Right ventricle myocardium inferior (tissue), 1 donor: ENCODE measurements at regions not wholly inside any gene's neighbourhood (a gene's known extent, or its start where the extent isn't known, plus 50 kb on each side); places are given as distances from the start of the nearest gene placed in this dataset.
"Not testable (repeated sequence)": the region's sequence is repeated elsewhere in the genome, so short reads cannot be mapped to it uniquely, and the experiment has no call there.

ENCODE experiments used
- ATAC-seq: fragments of 200-7000 bp; cut with Tn5 transposase; one replicate; pipeline ENCODE4 v1.9.1; 2020; ENCODE audit warnings: mild to moderate bottlenecking, moderate library complexity
- DNase-seq: peaks from one replicate; pipeline ENCODE4 v3.0.0; 2021; ENCODE audit errors: missing footprints
- intact Hi-C: fragments of 100-400 bp; cut with DNase I; formaldehyde crosslinking; loops from one replicate; pipeline ENCODE4 v1.11.0; 2022
- donor health status: DM: no; HTN: yes; CAD: no; lungs with severe emphysema.

DNA sequence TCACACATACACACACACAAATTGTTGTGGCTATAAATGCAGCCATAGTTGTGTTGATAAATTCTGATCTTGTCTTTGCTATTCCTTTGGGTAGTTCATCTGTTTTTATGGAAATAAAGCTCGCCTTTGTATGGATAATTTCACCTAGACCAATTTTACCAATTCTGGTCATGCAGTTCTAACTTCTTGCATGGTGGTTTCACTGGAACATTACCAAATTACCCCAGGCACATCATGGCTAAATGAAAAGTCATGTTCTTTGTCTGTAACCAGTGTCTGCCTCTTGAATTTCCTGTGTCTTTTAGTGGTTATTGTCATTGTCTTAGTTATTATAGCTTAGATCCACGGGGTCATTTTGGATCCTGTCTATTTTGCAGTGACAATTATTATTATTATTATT, 50.3 kb upstream of the TMC1 start:
- DNase-seq (no peak), ATAC-seq (no peak)
- intact Hi-C loops = no loop called here

DNA sequence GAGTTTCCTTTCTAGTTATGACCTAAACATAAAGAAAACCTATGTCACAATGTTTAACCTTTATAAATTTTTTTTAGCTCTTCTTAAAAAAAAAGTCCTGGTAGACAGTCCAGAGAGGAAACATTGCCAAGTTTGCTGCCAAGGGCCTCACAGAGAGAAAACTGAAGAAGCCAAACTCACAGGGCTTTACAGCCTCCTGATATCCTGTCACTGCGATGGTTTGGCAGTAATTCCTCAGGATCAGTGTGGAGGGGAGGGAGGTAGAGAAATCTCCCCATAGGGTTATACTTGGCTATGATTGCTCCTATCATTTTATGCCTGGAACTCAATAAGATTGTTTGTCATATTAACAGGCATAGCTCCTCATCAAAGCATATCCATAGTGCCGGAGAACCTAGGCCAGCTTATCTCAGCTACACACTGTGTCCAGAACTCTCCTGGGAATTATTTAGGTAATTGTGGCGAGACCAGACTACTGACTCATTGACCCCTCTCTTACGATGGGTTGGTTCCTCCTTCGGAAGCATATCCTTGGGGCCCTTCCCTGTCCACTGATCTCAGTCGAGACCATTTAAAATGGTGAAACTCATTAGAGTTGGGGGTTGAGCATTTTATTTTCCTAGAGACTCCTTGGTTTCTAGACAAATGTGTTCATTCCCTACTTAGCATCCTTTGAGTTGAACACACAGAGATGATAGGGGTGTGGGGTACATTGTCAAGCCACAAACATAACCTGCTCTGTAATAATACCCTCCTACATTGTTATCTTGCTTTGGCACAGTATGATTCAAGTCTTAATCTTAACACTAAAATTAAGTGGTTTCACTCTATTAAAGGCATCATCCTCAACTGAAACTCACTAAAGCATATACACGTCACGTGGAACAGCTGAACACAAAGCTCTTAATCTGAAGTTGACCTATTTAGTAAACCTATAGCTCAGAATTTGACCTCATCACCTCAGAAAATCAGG, 53.4 kb upstream of the TMC1 start:
- intact Hi-C loops = loop anchor here (10.0 kb wide), 1 partner anchor 127 kb away; no protein-coding TSS in a partner anchor
- DNase-seq = no peak
- ATAC-seq = no peak

DNA sequence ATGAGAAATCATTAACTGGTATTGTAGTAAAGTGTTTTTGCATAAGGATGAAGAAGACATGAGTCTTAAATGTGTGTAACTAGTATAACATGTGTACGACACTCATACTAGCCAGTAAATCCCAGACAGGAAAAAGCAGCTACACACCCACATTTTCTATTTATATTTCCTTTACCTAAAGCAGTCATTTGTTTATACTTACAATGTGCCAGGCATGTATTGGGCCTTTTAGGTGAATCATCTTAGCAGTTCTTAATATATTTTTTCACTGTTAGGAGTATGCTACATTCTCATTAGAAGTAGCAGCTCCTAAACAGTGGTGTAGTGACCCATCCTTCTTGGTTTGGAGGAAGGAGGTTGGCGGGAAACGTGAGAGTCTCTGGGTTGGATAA, 55.8 kb upstream of the TMC1 start:
- DNase-seq (no peak), ATAC-seq (no peak)
- intact Hi-C loops = loop anchor here (10.0 kb wide), 1 partner anchor 129 kb away; no protein-coding TSS in a partner anchor

DNA sequence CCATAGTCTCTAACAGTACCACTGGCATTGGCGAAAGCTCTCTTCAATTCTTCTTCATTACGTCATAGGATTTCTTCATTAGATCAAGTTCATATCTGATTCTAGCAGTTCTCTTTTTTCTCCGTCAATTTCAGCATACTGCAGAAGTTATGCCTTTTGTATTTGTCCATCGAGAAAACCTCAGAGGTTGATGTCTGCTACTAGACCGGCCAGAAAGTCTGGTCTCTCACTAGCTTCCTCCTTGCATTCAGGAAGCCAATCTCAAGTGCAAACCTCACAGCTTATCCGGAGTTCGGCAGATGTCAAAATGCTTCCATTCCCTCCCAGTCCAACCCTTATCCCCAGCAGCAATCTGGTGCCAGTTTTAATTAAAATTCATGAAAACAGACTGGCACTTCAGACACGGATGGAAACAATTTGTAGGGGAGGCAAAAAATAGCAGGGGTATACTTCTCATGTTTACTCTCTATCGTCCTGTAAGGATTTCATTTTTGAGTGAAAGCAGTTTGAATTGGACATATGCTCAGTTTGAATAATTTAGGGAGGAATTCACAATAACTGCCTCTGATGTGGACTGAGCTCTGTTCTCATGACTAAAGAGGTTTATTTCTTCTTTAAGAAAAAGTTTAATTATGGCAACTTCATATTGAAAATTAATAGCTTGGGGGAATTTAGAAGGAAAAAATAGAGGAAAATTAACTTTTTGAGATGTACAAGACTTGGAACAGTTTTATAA, 56.4 kb upstream of the TMC1 start:
- ATAC-seq (peak; percentile 46), DNase-seq (no peak)
- intact Hi-C loops = loop anchor here (10.0 kb wide), 1 partner anchor 130 kb away; no protein-coding TSS in a partner anchor

DNA sequence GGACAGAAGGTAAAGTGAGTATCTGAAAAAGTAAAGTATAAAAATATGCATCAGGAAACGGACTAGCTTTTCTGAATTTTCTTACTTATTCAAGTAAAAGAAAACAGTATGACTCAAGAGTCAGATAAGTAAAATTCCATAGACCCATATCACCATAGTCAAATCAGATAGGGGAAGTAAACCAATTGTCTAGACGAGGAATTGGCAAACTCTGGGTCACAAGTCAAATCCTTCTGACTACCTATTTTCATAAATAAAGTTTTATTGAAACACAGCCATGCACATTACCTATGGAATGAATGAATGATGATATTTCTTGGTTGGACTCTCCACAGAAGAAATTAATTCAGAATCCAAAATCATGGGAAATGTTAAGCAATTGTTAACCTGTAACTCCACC, 59.1 kb upstream of the TMC1 start:
- intact Hi-C loops = loop anchor here (10.0 kb wide), 1 partner anchor 132 kb away; no protein-coding TSS in a partner anchor
- DNase-seq (no peak), ATAC-seq (no peak)

DNA sequence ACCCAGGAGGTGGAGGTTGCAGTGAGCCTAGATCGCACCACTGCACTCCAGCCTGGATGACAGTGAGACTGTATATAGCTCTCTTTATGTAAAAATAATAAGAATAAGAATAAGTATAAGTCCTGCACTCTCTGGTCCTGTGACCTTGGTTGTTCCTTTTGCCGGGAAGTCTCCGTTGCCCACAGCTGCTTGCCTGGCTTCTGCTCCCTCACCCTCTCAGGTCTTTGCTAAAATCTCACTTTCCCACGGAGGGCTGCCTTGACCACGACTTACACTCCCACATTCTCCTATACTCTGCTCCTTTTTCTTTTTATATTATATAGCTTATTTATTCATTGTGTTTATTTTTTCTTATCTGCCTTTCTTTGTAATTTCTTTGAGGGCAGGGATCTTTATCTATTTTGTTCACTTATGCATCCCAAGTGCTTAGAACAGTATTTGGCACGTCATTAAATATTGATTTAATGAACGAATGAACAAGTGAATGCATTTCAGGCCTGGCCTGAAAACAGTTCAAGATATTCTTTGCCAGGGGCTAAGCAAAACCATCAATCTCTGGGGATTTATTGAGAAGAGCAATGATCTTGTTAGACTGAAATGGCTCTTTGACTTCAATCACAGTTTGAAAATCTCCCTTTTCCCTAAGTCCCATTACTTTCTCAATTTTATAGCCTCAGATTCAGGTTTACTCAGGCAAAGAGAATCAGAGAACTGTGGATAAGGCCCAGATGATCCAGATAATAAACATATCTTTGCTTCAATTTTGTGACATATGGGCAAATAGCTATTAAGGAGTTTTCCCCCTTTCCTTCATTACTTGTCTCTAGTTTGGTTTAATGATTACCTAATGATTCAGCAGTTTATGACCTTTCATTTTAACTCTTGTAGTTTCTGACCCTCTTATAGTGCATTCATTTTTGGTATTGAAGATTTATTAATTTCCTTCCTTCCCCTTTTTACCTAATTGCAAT, 60.8 kb upstream of the TMC1 start:
- intact Hi-C loops = loop anchor here (10.0 kb wide), 1 partner anchor 134 kb away; no protein-coding TSS in a partner anchor
- DNase-seq (no peak), ATAC-seq (no peak)

DNA sequence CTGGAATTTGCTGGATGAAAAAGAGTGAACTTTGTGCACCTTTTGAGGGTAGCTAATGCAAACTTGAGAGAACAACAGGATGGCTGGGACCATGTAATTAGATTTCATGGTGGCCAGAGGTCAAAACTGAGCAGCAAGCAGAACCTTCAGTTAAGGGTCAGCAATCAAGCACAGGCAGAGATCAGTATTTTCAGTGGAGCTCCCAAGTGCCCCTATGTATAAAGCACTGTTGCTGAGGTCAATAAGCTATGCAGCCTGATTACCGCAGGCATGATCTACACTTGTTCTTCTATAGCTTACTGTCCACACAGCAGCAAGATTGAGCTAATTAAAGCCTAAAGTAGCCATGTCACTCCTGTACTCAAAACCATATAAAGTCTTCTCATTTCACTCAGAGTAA, 62.1 kb upstream of the TMC1 start:
- intact Hi-C loops = no loop called here
- no peak for DNase-seq

DNA sequence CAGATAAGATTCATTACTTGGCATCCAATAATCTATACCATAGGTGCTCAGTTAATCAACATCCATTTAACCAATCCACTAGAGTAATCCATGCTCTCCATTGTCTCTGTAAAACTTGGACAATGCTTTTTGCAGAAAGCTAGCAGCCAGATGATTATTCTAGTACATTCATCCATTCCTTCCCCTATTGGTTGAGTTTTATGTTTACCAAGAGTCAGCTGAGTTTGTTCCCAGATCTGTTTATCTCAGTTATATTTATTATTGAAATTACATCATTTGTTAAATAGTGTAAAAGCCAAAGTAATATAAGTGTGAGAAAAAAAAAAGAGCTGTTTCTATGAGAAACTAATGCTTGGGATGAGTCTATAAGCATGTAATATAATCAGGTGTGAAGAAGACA, 63.3 kb upstream of the TMC1 start:
- intact Hi-C loops = no loop called here
- DNase-seq (no peak), ATAC-seq (no peak)

More for the DNA sequence above, 62.1 kb upstream of the TMC1 start:
- no peak for ATAC-seq

DNA sequence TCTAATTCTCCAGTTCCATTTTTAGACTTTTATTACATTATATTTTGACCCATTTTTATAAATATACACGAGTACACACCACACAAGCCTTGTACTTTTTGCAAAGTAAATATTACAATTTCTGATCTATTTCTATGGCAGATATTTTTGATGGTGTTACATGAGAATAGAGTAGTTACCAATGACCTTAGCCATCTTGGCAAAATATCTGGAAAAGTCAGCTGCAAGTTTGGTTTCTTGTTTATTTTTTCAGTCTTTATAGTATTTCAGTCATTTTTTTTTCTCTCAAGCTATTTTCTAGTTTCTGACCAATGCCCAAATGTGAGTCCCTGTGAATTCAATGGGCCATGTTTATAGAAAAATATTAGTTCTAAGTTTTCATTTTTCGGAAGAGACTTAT, 64.0 kb upstream of the TMC1 start:
- DNase-seq (no peak), ATAC-seq (no peak)
- intact Hi-C loops = no loop called here

DNA sequence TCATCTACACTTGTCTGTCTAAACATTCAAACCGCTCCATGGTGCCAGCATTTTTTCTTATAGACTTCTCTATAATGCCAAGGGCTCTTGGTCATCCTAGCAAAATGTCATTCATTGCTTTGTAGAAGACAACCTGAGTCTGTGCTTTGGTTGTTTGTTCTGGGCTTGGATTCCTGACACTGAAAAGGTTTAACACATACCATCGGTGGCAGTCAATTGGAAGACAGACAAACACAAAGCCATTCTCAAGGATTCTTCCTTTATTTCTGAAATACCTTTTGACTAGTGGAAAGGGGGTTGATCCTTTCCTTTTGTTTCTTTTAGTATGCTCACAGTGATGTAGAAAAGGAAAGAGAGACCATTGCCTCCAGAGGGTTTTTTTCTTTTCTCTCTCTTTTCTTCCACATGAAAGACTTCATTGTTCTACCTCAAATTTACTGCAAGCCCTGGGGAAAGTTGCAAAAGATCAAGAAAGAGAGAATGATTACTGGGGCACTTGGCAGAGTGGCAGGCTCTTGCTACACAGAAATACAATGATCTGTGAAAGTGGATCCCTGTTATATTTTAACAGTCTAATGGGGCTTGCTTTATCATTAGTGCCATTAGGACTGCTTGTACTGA, 66.4 kb upstream of the TMC1 start:
- ATAC-seq = no peak
- intact Hi-C loops = no loop called here
- no peak for DNase-seq

DNA sequence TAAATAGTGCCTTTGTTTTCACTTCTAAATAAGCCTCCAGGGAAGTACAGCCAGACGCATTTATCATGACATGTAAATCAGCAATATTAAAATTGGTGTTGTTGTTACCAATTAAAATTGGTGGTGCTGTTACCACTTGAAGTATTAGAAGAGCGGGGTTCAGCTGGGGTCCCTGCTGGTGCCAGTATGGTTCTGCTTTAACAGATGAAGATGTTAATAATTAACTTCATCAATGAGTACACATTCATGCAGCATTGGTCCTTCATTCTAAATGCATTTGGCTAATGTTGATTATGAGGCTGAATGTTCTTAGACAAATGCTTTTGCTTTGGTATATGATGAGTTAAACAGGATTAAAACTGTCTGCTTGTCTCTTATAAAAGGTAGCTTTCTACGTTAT, 67.6 kb upstream of the TMC1 start:
- intact Hi-C loops = no loop called here
- ATAC-seq = no peak
- DNase-seq = no peak

DNA sequence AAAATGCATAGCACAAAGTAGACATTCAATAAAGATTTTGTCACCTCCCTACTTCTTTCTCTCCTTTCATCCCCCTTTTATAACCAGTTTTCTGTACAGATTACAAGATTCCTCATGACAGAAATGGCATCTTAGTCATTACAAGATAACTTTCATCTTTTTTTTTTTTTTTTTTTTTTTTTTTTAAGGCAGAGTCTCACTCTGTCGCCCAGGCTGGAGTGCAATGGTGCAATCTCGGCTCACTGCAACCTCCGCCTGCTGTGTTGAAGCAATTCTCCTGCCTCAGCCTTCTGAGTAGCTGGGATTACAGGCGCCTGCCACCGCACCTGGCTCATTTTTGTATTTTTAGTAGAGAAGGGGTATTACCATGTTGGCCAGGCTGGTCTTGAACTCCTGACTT, 75.2 kb upstream of the TMC1 start:
- DNase-seq, ATAC-seq, intact Hi-C loops: not testable (repeated sequence)

DNA sequence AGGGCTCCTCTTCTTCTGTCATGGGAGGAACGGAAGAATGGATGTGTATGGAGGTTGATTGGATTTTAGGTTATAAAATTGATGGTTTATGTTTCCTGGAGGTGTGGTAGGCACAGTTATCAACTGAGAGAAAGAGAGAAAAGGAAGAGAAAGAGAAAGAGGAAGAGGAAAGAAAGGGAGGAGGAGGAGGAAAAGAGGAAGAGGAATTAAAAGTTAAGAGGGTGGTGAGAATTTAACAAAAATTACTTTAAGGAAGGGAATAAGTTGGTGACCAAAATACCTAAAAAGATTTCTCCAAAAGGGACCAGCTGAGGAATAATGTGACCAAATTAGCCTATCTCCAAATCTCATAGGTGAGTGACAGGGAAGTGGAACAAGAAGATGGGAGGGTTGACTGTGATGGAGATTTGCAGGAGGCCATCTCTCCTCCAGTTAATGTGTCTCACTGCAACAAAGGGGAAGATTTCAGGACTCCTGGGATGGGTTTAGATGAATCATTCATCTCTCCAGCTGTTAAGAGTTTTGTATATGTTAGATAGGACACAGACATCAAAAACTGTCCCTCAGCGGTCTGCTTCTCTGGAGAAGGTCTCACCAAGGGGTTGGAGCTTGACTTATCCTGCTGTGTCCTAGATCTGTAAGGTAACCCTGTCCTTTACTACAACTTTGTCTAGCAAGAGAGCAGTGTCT, 76.0 kb upstream of the TMC1 start:
- ATAC-seq = no peak
- DNase-seq = no peak
- intact Hi-C loops = no loop called here

DNA sequence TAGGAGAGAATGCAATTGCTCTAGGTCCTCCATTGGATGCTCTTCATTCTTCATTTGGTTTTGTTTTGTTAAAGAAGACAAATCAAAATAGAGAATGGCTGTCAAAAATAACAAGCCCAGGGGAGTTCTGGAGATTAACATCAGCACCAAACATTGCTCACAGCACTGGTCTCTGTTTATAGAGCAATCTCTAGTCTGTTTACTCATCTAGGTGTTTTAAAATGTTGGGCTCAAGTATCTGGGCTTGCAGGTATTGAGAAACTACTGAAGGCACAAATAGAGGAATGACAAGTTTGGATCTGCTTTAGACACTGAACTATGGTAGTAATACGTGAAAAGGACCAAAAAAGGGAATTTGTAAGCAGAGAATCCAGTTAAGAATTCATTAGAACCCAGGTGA, 77.0 kb upstream of the TMC1 start:
- intact Hi-C loops = no loop called here

DNA sequence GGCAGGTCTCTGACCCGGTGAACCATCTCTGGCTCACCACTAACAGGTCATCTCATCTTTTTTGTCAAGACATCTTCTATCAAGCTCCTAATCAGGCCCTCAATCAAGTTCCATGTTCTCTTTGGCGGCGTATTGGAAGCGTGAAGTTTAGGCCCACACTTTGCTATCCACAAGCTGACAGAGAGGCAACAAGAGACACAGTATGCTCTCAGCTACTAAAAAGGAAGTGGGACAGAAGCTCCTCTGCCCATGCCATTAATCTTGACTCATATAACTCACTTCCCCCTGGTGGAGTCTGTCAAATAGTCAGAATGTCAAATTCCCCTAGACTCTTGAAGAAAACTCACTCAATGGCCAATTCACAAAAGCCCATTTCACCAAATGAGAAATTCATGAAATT, 77.6 kb upstream of the TMC1 start:
- intact Hi-C loops = no loop called here
- ATAC-seq = peak; percentile 62
- no peak for DNase-seq

More for the DNA sequence above, 77.0 kb upstream of the TMC1 start:
- ATAC-seq (no peak), DNase-seq (no peak)

DNA sequence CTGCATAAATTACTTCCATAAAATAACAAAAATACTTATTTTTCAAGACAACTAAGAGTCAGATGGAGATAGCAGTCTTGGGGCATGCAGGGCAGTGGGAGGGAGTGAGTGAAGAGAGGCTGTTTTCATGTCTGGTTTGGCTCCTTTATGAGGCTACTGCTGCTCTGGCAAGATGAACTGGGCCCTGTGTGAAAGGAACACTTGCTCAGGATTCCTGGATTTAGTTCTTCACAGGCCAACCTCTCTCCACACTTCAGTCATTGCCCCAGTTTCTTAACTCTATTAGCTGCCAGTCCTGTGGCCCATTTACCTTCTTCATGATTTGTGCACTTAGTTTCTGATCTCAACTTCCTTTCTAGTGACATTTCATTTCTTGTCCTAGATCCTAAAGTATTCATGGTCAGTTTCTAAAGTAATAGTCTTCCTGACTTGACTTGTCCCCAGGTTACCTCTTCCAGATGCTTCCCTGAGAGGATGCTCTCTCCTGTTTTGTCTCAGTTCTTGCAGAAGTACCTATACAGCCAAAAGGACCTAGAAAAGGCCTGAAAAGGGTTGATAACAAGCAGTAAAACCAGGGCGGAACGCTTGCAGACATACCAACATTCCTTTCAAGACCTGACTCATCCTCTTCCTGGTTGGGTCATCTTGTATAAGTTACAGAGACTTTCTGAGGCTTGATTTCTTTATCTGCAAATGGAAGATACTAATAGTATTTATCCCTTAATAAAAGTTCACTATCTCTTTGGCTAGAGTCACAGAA, 77.0 kb upstream of the ZFAND5 start:
- intact Hi-C loops = no loop called here
- no peak for DNase-seq
- no peak for ATAC-seq
